ENCODE measurements at regions not wholly inside any gene's neighbourhood (a gene's known extent, or its start where the extent isn't known, plus 50 kb on each side); places are given as distances from the start of the nearest gene placed in this dataset.

GRCh38 chr16:54623636-54624035, 307.0 kb upstream of the IRX5 start:
- 81% methylated on average over 7 of the region's 7 CpGs for WGBS, 2 donors
- no peaks in the 10 kb centered on the region for H3K36me3 ChIP-seq

GRCh38 chr16:54620197-54620596, 310.5 kb upstream of the IRX5 start:
- no peak for DNase-seq (ENCODE audit: low spot score in 2 of 2)
- 66 to 72% methylated on average over 3 of the region's 3 CpGs for WGBS, 2 donors

More at GRCh38 chr16:54623636-54624035, 307.0 kb upstream of the IRX5 start:
- H3K9me3 ChIP-seq, result no peaks in the 10 kb centered on the region
- no peak overlapping the region for H3K27ac ChIP-seq
- TF ChIP-seq POLR2A (IDR thresholded peaks at IDR 0.05) (no peak), EP300 (IDR thresholded peaks at IDR 0.05) (no peak), CTCF (IDR thresholded peaks at IDR 0.05) (no peak)
- DNase-seq (ENCODE audit: low spot score in 2 of 2), result no peak
- H3K4me1 ChIP-seq, result no peaks in the 10 kb centered on the region
- no peak overlapping the region for H3K4me3 ChIP-seq
- peaks cover 0 to 4% of the 10 kb centered on the region in 2 donors for H3K27me3 ChIP-seq

GRCh38 chr16:54616610-54617009, 314.1 kb upstream of the IRX5 start:
- Histone ChIP-seq H3K36me3 (no peaks in the 10 kb centered on the region), H3K4me3 (no peak overlapping the region), H3K27me3 (no peaks in the 10 kb centered on the region), H3K4me1 (no peaks in the 10 kb centered on the region), H3K9me3 (peaks cover 0 to 3% (median 0%) of the 10 kb centered on the region in 4 donors), H3K27ac (no peak overlapping the region)
- TF ChIP-seq CTCF (IDR thresholded peaks at IDR 0.05) (no peak), POLR2A (IDR thresholded peaks at IDR 0.05) (no peak), EP300 (IDR thresholded peaks at IDR 0.05) (no peak)
- WGBS, 2 donors, result 72 to 78% methylated on average over 5 of the region's 5 CpGs
- no peak for DNase-seq (ENCODE audit: low spot score in 2 of 2)

More at GRCh38 chr16:54620197-54620596, 310.5 kb upstream of the IRX5 start:
- Histone ChIP-seq H3K27me3 (peaks cover 0 to 4% of the 10 kb centered on the region in 2 donors), H3K36me3 (no peaks in the 10 kb centered on the region), H3K9me3 (no peaks in the 10 kb centered on the region), H3K27ac (no peak overlapping the region), H3K4me1 (no peaks in the 10 kb centered on the region), H3K4me3 (no peak overlapping the region)
- no peak for TF ChIP-seq CTCF (IDR thresholded peaks at IDR 0.05)
- no peak for TF ChIP-seq POLR2A (IDR thresholded peaks at IDR 0.05)
- no peak for TF ChIP-seq EP300 (IDR thresholded peaks at IDR 0.05)

- DNase-seq (ENCODE audit: low spot score in 2 of 2), result no peak
- no peaks in the 10 kb centered on the region for H3K4me1 ChIP-seq
- no peaks in the 10 kb centered on the region for H3K27me3 ChIP-seq
- 92 to 97% methylated on average over 1 of the region's 1 CpG for WGBS, 2 donors
- H3K36me3 ChIP-seq, result no peaks in the 10 kb centered on the region
- H3K27ac ChIP-seq, result no peak overlapping the region
- no peak overlapping the region for H3K4me3 ChIP-seq
- no peak for TF ChIP-seq CTCF (IDR thresholded peaks at IDR 0.05)
- no peak for TF ChIP-seq EP300 (IDR thresholded peaks at IDR 0.05)
- TF ChIP-seq POLR2A (IDR thresholded peaks at IDR 0.05), result no peak
- peaks cover 0 to 54% (median 4%) of the 10 kb centered on the region in 4 donors for H3K9me3 ChIP-seq
Measured at GRCh38 chr16:54605536-54606066, 319.0 kb upstream of the IRX3 start.

- Histone ChIP-seq H3K4me1 (no peaks in the 10 kb centered on the region), H3K9me3 (peaks cover 0 to 43% (median 2%) of the 10 kb centered on the region in 4 donors), H3K27ac (no peak overlapping the region), H3K36me3 (no peaks in the 10 kb centered on the region), H3K4me3 (no peak overlapping the region), H3K27me3 (no peaks in the 10 kb centered on the region)
- TF ChIP-seq CTCF (IDR thresholded peaks at IDR 0.05) (no peak), POLR2A (IDR thresholded peaks at IDR 0.05) (no peak), EP300 (IDR thresholded peaks at IDR 0.05) (no peak)
- WGBS, 2 donors, result 53 to 66% methylated on average over 6 of the region's 6 CpGs
- no peak for DNase-seq (ENCODE audit: low spot score in 2 of 2)
Measured at GRCh38 chr16:54602666-54603065, 316.1 kb upstream of the IRX3 start.
